GM23338 (cell line): ENCODE measurements at regions not wholly inside any gene's neighbourhood (a gene's known extent, or its start where the extent isn't known, plus 50 kb on each side); places are given as distances from the start of the nearest gene placed in this dataset.

ENCODE experiments used
- ATAC-seq: fragments of 200-7000 bp; cut with Tn5 transposase; 3 replicates; pipeline ENCODE4 v1.9.1; 2020
- DNase-seq: peaks from one replicate; pipeline ENCODE4 v3.0.0-alpha.2; 2015; ENCODE audit warnings: low spot score
- H2AFZ ChIP-seq: fragments of 200-600 bp; sonication (generic); 2 replicates; pipeline ENCODE4 v1.8.0; 2016; ENCODE audit warnings: antibody characterized with exemption, mild to moderate bottlenecking, moderate library complexity
- H3F3A ChIP-seq: fragments of 200-600 bp; sonication (generic); replicated peaks from 2 replicates; pipeline ENCODE4 v1.8.0; 2017; ENCODE audit warnings: antibody characterized with exemption, mixed run types, low read depth
- H3K27ac ChIP-seq: fragments of 200-600 bp; sonication (generic); 2 replicates; pipeline ENCODE4 v1.6.1; 2016; ENCODE audit warnings: low read depth
- H3K27me3 ChIP-seq: fragments of 200-600 bp; sonication (generic); 2 replicates; pipeline ENCODE4 v1.8.0; 2016; ENCODE audit warnings: mild to moderate bottlenecking, mixed run types, moderate library complexity; ENCODE audit not compliant: insufficient read depth
- H3K36me3 ChIP-seq: fragments of 200-600 bp; sonication (generic); 2 replicates; pipeline ENCODE4 v1.8.0; 2016; ENCODE audit warnings: mild to moderate bottlenecking; ENCODE audit not compliant: insufficient read depth
- H3K4me1 ChIP-seq: fragments of 200-600 bp; sonication (generic); 2 replicates; pipeline ENCODE4 v1.8.0; 2016; ENCODE audit warnings: mild to moderate bottlenecking, moderate library complexity; ENCODE audit not compliant: insufficient read depth
- H3K4me2 ChIP-seq: fragments of 200-600 bp; sonication (generic); 2 replicates; pipeline ENCODE4 v1.7.1; 2017; ENCODE audit warnings: mixed run types
- H3K4me3 ChIP-seq: fragments of 200-600 bp; sonication (generic); 2 replicates; pipeline ENCODE4 v1.6.1; 2016; ENCODE audit warnings: mixed run types
- H3K79me2 ChIP-seq: fragments of 200-600 bp; sonication (generic); replicated peaks from 2 replicates; pipeline ENCODE4 v1.8.0; 2017; ENCODE audit warnings: mild to moderate bottlenecking; ENCODE audit not compliant: insufficient read depth
- H3K9me2 ChIP-seq: fragments of 200-600 bp; sonication (generic); 2 replicates; pipeline ENCODE4 v1.8.0; 2017; ENCODE audit not compliant: insufficient read depth
- H4K20me1 ChIP-seq: fragments of 200-600 bp; sonication (generic); replicated peaks from 2 replicates; pipeline ENCODE4 v1.8.0; 2017; ENCODE audit warnings: mild to moderate bottlenecking; ENCODE audit not compliant: insufficient read depth
- H3K27ac Mint-ChIP-seq: 2 replicates; pipeline ENCODE4 v1.8.0; 2020; ENCODE audit warnings: inconsistent platforms, mild to moderate bottlenecking, moderate library complexity, mixed read lengths
- H3K27me3 Mint-ChIP-seq: 3 replicates; pipeline ENCODE4 v1.8.0; 2022; ENCODE audit warnings: low read depth, mild to moderate bottlenecking, moderate library complexity, mixed read lengths, inconsistent platforms; ENCODE audit not compliant: insufficient read depth, poor library complexity
- H3K36me3 Mint-ChIP-seq: 3 replicates; pipeline ENCODE4 v1.8.0; 2021; ENCODE audit warnings: low read depth, mild to moderate bottlenecking, inconsistent platforms, moderate library complexity, mixed read lengths
- H3K4me1 Mint-ChIP-seq: 3 replicates; pipeline ENCODE4 v1.8.0; 2020; ENCODE audit warnings: mild to moderate bottlenecking, inconsistent platforms, mixed read lengths
- H3K4me3 Mint-ChIP-seq: 3 replicates; pipeline ENCODE4 v1.8.0; 2021; ENCODE audit warnings: moderate library complexity, mild to moderate bottlenecking, inconsistent platforms, mixed read lengths
- H3K9me3 Mint-ChIP-seq: 3 replicates; pipeline ENCODE4 v1.8.0; 2020; ENCODE audit warnings: moderate library complexity, mild to moderate bottlenecking, inconsistent platforms, mixed read lengths
- CREB1 ChIP-seq: fragments of 250-450 bp; sonication (Bioruptor Pico); IDR thresholded peaks from 2 replicates; pipeline ENCODE4 v1.5.0; 2020; ENCODE audit warnings: low read depth, mild to moderate bottlenecking, moderate library complexity
- EZH2 ChIP-seq: fragments of 200-600 bp; sonication (generic); IDR thresholded peaks from one replicate; pipeline ENCODE4 v1.8.0; 2017; ENCODE audit warnings: antibody characterized with exemption, mild to moderate bottlenecking, low read depth; ENCODE audit not compliant: unreplicated experiment
- EZH2phosphoT487 ChIP-seq: fragments of 200-600 bp; sonication (generic); IDR thresholded peaks from one replicate; pipeline ENCODE4 v1.8.1; 2018; ENCODE audit warnings: antibody characterized with exemption; ENCODE audit not compliant: unreplicated experiment
- JUNB ChIP-seq: IDR thresholded peaks from one replicate; pipeline ENCODE4 v1.6.1; 2016; ENCODE audit warnings: antibody characterized with exemption; ENCODE audit not compliant: unreplicated experiment
- NANOG ChIP-seq: IDR thresholded peaks from 2 replicates; pipeline ENCODE4 v1.6.1; 2016; ENCODE audit warnings: antibody characterized with exemption, borderline replicate concordance
- POLR2AphosphoS5 ChIP-seq: IDR thresholded peaks from 2 replicates; pipeline ENCODE4 v1.6.1; 2016; ENCODE audit warnings: antibody characterized with exemption, low read depth
- STAT1 ChIP-seq: IDR thresholded peaks from one replicate; pipeline ENCODE4 v1.6.1; 2016; ENCODE audit warnings: antibody characterized with exemption; ENCODE audit not compliant: unreplicated experiment
- ZNF114 ChIP-seq: fragments of 250-450 bp; sonication (Bioruptor Pico); IDR thresholded peaks from 2 replicates; pipeline ENCODE4 v1.5.0; 2020; ENCODE audit warnings: mild to moderate bottlenecking, moderate library complexity
- ZNF331 ChIP-seq: fragments of 250-450 bp; sonication (Bioruptor Pico); IDR thresholded peaks from 2 replicates; pipeline ENCODE4 v1.5.0; 2020; ENCODE audit warnings: low read depth, mild to moderate bottlenecking, moderate library complexity
- TF ChIP-seq, protein P1 (sequence below): IDR thresholded peaks from 2 replicates; pipeline ENCODE4 v1.6.1; 2016; ENCODE audit warnings: antibody characterized with exemption
- TF ChIP-seq, protein P2 (sequence below), 2 experiments: fragments of 200-600 bp in 1 of 2; sonication (generic) in 1 of 2; conservative IDR thresholded peaks; 2 replicates each; pipeline versions ENCODE4 v1.5.1 to v1.6.1; 2016 to 2017; ENCODE audit warnings: antibody characterized with exemption in 2 of 2, low read depth in 2 of 2, mild to moderate bottlenecking in 2 of 2, moderate library complexity in 1 of 2
- TF ChIP-seq, protein P3 (sequence below): IDR thresholded peaks from one replicate; pipeline ENCODE4 v1.6.1; 2018; ENCODE audit warnings: antibody characterized with exemption; ENCODE audit not compliant: unreplicated experiment
- TF ChIP-seq, protein P4 (sequence below): fragments of 250-450 bp; sonication (Bioruptor Pico); IDR thresholded peaks from 2 replicates; pipeline ENCODE4 v1.5.0; 2020; ENCODE audit warnings: mild to moderate bottlenecking, moderate library complexity

DNA sequence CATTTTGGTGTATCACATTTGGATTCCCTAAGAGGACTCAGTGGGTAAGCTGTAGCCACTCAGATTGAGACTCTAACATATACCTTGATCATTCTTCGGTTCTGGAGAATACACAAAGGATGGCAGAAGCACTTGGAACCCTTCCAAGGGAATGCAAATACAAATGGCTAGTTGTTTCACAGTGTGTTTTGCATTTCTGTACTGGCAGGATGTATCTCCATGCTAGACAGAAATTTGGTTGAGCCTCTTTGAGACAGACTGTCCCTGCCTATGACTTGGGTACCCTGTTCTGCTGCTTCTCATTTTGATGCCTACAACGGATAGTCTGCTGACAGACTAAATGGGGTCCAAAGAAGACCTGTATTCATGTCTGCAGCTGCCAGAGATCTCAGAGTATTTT lies 273.5 kb downstream of the TMEM38B start:
- TF ChIP-seq EZH2phosphoT487 (no peak), JUNB (no peak), CREB1 (CRISPR knock-in tag) (no peak), ZNF331 (no peak), ZNF114 (CRISPR knock-in tag) (no peak), NANOG (no peak), EZH2 (no peak), POLR2AphosphoS5 (no peak), STAT1 (no peak)
- TF ChIP-seq, protein P1, sequence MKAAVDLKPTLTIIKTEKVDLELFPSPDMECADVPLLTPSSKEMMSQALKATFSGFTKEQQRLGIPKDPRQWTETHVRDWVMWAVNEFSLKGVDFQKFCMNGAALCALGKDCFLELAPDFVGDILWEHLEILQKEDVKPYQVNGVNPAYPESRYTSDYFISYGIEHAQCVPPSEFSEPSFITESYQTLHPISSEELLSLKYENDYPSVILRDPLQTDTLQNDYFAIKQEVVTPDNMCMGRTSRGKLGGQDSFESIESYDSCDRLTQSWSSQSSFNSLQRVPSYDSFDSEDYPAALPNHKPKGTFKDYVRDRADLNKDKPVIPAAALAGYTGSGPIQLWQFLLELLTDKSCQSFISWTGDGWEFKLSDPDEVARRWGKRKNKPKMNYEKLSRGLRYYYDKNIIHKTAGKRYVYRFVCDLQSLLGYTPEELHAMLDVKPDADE: no peak
- TF ChIP-seq, protein P2, sequence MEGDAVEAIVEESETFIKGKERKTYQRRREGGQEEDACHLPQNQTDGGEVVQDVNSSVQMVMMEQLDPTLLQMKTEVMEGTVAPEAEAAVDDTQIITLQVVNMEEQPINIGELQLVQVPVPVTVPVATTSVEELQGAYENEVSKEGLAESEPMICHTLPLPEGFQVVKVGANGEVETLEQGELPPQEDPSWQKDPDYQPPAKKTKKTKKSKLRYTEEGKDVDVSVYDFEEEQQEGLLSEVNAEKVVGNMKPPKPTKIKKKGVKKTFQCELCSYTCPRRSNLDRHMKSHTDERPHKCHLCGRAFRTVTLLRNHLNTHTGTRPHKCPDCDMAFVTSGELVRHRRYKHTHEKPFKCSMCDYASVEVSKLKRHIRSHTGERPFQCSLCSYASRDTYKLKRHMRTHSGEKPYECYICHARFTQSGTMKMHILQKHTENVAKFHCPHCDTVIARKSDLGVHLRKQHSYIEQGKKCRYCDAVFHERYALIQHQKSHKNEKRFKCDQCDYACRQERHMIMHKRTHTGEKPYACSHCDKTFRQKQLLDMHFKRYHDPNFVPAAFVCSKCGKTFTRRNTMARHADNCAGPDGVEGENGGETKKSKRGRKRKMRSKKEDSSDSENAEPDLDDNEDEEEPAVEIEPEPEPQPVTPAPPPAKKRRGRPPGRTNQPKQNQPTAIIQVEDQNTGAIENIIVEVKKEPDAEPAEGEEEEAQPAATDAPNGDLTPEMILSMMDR (conservative IDR thresholded peaks at IDR 0.05; ENCODE audit: low read depth in 2 of 2): no peak
- TF ChIP-seq, protein P3, sequence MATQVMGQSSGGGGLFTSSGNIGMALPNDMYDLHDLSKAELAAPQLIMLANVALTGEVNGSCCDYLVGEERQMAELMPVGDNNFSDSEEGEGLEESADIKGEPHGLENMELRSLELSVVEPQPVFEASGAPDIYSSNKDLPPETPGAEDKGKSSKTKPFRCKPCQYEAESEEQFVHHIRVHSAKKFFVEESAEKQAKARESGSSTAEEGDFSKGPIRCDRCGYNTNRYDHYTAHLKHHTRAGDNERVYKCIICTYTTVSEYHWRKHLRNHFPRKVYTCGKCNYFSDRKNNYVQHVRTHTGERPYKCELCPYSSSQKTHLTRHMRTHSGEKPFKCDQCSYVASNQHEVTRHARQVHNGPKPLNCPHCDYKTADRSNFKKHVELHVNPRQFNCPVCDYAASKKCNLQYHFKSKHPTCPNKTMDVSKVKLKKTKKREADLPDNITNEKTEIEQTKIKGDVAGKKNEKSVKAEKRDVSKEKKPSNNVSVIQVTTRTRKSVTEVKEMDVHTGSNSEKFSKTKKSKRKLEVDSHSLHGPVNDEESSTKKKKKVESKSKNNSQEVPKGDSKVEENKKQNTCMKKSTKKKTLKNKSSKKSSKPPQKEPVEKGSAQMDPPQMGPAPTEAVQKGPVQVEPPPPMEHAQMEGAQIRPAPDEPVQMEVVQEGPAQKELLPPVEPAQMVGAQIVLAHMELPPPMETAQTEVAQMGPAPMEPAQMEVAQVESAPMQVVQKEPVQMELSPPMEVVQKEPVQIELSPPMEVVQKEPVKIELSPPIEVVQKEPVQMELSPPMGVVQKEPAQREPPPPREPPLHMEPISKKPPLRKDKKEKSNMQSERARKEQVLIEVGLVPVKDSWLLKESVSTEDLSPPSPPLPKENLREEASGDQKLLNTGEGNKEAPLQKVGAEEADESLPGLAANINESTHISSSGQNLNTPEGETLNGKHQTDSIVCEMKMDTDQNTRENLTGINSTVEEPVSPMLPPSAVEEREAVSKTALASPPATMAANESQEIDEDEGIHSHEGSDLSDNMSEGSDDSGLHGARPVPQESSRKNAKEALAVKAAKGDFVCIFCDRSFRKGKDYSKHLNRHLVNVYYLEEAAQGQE: no peak
- TF ChIP-seq, protein P4, sequence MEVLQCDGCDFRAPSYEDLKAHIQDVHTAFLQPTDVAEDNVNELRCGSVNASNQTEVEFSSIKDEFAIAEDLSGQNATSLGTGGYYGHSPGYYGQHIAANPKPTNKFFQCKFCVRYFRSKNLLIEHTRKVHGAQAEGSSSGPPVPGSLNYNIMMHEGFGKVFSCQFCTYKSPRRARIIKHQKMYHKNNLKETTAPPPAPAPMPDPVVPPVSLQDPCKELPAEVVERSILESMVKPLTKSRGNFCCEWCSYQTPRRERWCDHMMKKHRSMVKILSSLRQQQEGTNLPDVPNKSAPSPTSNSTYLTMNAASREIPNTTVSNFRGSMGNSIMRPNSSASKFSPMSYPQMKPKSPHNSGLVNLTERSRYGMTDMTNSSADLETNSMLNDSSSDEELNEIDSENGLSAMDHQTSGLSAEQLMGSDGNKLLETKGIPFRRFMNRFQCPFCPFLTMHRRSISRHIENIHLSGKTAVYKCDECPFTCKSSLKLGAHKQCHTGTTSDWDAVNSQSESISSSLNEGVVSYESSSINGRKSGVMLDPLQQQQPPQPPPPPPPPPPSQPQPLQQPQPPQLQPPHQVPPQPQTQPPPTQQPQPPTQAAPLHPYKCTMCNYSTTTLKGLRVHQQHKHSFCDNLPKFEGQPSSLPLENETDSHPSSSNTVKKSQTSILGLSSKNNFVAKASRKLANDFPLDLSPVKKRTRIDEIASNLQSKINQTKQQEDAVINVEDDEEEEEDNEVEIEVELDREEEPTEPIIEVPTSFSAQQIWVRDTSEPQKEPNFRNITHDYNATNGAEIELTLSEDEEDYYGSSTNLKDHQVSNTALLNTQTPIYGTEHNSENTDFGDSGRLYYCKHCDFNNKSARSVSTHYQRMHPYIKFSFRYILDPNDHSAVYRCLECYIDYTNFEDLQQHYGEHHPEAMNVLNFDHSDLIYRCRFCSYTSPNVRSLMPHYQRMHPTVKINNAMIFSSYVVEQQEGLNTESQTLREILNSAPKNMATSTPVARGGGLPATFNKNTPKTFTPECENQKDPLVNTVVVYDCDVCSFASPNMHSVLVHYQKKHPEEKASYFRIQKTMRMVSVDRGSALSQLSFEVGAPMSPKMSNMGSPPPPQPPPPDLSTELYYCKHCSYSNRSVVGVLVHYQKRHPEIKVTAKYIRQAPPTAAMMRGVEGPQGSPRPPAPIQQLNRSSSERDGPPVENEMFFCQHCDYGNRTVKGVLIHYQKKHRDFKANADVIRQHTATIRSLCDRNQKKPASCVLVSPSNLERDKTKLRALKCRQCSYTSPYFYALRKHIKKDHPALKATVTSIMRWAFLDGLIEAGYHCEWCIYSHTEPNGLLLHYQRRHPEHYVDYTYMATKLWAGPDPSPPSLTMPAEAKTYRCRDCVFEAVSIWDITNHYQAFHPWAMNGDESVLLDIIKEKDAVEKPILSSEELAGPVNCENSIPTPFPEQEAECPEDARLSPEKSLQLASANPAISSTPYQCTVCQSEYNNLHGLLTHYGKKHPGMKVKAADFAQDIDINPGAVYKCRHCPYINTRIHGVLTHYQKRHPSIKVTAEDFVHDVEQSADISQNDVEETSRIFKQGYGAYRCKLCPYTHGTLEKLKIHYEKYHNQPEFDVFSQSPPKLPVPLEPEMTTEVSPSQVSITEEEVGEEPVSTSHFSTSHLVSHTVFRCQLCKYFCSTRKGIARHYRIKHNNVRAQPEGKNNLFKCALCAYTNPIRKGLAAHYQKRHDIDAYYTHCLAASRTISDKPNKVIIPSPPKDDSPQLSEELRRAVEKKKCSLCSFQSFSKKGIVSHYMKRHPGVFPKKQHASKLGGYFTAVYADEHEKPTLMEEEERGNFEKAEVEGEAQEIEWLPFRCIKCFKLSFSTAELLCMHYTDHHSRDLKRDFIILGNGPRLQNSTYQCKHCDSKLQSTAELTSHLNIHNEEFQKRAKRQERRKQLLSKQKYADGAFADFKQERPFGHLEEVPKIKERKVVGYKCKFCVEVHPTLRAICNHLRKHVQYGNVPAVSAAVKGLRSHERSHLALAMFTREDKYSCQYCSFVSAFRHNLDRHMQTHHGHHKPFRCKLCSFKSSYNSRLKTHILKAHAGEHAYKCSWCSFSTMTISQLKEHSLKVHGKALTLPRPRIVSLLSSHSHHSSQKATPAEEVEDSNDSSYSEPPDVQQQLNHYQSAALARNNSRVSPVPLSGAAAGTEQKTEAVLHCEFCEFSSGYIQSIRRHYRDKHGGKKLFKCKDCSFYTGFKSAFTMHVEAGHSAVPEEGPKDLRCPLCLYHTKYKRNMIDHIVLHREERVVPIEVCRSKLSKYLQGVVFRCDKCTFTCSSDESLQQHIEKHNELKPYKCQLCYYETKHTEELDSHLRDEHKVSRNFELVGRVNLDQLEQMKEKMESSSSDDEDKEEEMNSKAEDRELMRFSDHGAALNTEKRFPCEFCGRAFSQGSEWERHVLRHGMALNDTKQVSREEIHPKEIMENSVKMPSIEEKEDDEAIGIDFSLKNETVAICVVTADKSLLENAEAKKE (CRISPR knock-in tag): no peak
- Histone ChIP-seq H3K27me3 (peaks cover 6% of the 10 kb centered on the region), H4K20me1 (no peaks in the 10 kb centered on the region), H2AFZ (no peak overlapping the region), H3K4me3 (no peak overlapping the region), H3K36me3 (no peaks in the 10 kb centered on the region), H3K79me2 (no peaks in the 10 kb centered on the region), H3K9me2 (no peaks in the 10 kb centered on the region), H3F3A (no peaks in the 10 kb centered on the region), H3K4me2 (no peak overlapping the region), H3K4me1 (peaks cover 14% of the 10 kb centered on the region; the same call in 1 of the 2 replicates), H3K27ac (no peak overlapping the region)
- Mint-ChIP-seq H3K27ac (no peak overlapping the region), H3K4me1 (peaks cover 23% of the 10 kb centered on the region), H3K9me3 (no peaks in the 10 kb centered on the region), H3K4me3 (no peak overlapping the region), H3K27me3 (no peaks in the 10 kb centered on the region), H3K36me3 (no peaks in the 10 kb centered on the region)
- DNase-seq (no peak), ATAC-seq (no peak)
